ENCODE measurements at regions not wholly inside any gene's neighbourhood (a gene's known extent, or its start where the extent isn't known, plus 50 kb on each side); places are given as distances from the start of the nearest gene placed in this dataset.

DNA sequence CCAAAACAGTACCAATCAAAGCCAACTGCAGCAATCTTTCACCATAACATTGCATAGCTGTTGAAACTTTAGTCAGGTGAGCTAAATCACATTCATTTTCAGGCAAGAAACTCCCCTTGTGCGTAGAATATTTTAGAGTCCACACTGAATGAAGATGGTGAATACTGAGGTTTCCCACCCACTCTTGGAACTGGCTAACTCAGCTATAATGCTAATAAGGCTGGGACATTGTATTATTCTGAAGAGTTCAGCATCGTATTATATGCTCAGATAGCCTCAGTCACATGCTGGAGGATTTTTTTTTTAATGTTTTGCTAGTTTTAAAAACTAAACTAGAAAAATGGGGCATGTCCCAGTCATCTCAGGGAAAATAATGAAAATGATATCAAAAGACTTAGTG, 352.3 kb upstream of the FMN2 start:
- DNase-seq, result no peak

DNA sequence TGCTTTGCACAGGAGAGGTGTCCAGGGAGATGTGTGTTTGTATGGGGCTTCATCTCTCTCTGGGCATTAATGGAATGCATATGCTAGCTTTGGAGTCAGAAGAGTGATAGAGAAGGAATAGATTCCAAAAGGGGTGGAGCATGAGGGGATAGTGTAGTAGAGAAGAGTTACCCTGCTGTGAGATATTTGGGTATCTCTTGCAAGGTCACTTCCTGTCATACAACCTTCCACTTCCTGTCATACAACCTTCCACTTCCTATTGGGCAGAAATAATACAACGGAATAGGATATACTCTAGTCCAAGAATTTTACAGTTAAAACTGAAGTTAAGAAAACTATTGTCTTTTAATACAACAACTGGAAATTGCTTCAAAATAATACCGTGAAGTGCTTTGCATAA, 351.8 kb upstream of the FMN2 start:
- DNase-seq, result no peak

DNA sequence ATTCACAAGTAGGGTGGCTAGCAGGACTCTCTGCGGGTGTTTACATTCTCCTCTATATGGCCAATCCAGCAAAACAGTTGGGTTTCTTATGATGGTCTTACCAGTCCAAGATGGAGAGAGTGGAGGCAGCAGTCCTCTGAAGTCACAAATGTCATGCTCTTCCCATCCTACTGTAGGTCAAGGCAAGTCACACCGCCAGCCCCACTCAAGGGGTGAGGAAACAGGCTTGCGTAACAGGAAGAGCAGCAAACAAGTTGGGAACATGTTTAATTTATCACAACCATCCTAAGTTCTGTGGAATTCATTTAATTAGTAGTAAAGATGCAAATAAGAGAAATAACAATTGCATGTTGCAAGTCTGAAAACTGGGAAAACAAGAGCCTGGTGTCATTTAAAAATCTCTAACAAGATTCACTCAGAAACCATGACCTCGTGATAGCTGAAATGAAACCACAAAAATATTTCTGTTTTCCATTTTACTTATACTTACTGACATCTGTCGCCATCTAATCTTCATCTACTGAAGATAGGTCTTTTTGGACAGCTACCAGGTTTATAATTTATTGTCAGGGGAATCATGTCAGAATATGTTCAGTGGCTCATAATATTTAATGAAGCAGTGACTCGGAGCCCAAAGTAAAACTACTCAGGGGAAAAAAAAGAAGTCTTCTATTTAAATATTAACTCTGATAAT, 349.1 kb upstream of the FMN2 start:
- no peak for DNase-seq

DNA sequence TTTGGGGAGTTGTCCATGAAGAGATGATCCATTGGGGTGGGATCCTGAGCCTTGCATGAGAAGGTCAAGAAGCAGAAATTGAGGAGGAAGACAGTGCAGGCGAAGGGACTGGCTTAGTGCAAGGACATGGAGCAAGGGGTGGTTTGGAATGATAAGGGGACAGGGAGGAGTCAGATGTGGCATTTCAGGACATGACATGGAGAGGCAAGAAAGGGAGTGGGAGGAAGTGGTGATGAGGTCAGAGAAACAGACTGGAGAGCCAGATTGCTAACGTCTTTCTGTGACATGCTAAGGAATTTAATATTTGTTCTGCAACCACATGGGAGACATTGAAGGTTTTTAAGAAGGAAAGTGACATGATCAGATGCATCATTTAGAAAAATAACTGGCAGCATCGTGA, 346.8 kb upstream of the FMN2 start:
- DNase-seq, result no peak

DNA sequence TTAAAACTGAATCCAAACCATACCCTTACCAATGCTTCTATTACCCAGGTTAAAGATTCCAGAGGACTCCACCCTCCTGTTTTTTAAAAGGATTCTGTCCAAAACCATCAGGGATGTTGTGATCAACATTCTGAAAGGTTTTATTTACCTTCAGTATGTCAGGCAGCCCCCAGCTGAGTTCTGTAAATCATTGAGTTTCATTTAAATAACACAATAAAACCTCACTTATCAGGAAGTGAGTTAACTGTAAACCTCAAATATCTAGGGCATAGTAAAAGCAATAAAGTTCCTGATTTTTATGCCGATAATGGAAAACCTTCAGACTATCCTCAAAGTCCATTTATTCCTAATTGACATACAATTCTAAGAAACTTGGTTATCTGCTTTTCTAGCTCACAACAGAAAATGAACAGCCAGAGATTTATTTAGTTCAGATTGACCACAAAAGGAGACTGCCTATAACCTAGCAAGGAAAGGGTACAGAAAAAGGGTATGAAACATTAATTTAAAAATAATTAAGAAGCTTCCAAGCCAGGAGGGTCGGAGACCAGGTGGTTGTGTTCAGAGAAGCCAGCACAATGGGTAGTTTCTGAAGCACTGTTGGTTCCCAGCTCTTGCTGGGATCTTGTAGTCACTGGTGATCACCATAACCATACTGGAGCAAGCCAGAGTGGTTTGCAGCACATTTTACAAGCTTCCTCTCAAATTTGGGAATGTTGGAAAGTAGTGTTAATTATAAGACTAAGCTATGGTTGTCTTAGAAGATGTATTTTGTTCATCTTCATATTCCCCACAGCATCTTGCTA, 336.4 kb upstream of the FMN2 start:
- DNase-seq, result no peak

- no peak for DNase-seq
These were observed 334.0 kb upstream of the FMN2 start for GRCh38 chr1:239757716-239758115.

DNA sequence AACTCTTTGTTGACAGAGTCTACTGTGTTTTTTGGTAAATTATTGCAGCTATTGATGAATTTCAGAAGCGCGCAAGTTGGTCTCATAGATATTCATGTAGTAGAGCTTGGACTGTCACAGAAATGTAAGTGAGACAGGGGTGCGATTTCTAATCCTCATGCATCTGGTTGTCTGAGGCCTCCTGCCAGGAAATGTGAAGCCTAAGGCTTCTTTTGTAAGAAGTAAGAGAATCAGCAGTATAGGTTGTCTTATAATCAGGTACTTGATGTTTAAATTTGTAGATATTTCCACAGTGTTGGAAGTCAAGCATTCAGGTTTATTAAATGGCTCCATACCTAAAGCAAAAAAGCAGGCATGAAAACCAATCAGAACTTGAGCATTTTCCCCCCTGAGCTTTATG, 332.9 kb upstream of the FMN2 start:
- no peak for DNase-seq

DNA sequence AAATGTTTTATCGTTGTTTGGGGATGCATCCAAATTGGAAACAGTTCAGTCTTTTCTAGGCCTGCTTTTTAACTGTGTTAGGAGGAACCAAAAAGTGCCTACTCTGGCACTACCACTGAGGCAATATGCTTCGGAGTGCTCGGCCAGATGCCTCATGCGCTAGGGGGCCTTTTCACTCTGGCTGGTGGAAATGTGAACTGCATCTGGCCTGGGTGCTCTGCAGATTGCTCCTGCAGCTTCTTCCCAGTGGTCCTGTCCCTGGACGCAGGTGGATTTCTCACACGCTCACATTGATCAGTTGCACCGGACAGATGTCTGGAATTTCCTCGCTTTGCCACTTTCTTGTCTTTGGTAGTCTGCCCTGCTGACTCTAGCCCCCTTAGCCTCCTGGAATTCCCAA, 330.2 kb upstream of the FMN2 start:
- no peak for DNase-seq

- DNase-seq, result no peak
These were observed 327.8 kb upstream of the FMN2 start for GRCh38 chr1:239763850-239764249.

- no peak for DNase-seq
These were observed 327.1 kb upstream of the FMN2 start for GRCh38 chr1:239764546-239764945.

- no peak for DNase-seq
These were observed 326.5 kb upstream of the FMN2 start for GRCh38 chr1:239765163-239765562.

- DNase-seq, result no peak
These were observed 320.1 kb upstream of the FMN2 start for GRCh38 chr1:239771550-239771949.

- DNase-seq, result no peak
These were observed 319.2 kb upstream of the FMN2 start for GRCh38 chr1:239772446-239772845.

DNA sequence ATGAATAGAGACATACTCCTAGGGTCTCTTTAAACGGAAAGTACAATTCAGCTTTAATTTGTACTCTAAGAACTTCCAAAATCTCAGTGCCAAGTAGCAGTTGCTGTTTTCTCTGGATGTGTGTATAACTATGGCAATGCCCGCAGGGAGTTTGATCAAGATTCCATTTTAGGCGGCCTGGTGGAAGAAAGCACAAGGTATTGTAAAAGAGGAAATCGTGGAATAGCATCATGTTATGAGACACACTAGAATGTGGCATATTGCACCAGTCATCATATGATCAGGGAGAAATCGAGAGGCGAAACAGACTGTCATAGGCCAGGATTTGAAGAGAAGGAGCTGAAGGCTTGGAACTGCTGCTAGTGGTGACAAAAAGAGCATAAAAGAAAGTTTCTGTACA, 316.2 kb upstream of the FMN2 start:
- no peak for DNase-seq

GRCh38 chr1:239778208-239778813, 313.4 kb upstream of the FMN2 start:
- no peak for DNase-seq

DNA sequence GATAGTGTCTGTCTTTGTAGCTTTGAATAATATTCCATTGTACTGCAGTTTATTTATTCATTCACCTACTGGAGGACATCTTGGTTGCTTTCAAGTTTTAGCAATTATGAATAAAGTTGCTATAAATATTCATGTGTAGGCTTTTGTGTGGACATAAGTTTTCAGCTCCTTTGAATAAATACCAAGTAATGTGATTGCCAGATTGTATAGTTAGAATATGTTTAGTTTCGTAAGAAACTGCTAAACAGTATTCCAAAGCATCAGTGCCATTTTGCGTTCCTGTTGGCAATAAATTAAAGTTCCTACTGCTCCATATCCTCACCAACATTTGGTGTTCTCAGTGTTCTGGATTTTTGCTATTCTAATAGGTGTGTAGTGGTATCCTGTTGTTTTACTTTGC, 311.7 kb upstream of the FMN2 start:
- no peak for DNase-seq

- no peak for DNase-seq
These were observed 306.8 kb upstream of the FMN2 start for GRCh38 chr1:239784896-239785295.

- DNase-seq, result no peak
These were observed 306.1 kb upstream of the FMN2 start for GRCh38 chr1:239785576-239785975.

- DNase-seq, result no peak
These were observed 305.2 kb upstream of the FMN2 start for GRCh38 chr1:239786464-239786863.

GRCh38 chr1:239792157-239792556, 299.5 kb upstream of the FMN2 start:
- no peak for DNase-seq

DNA sequence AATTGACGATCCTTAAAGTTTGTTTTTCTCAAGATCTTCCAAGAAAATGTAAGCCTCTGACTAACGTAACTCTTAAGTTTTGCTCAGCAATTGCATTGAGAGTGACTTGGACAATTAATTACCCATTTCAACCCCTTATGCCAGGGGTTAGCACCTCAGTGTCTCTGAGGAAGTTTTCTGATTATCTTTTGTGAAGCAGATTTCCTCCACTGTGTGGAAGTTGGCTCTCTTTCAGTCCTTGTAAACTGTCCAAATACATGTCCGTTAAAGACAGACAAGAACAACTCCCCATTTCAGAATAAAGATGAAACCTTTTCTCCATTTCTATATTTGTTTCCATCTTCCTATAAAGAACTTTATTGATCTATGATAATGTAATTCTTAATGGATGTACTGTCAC, 296.4 kb upstream of the FMN2 start:
- DNase-seq, result no peak

GRCh38 chr1:239799617-239800016, 292.1 kb upstream of the FMN2 start:
- no peak for DNase-seq

DNA sequence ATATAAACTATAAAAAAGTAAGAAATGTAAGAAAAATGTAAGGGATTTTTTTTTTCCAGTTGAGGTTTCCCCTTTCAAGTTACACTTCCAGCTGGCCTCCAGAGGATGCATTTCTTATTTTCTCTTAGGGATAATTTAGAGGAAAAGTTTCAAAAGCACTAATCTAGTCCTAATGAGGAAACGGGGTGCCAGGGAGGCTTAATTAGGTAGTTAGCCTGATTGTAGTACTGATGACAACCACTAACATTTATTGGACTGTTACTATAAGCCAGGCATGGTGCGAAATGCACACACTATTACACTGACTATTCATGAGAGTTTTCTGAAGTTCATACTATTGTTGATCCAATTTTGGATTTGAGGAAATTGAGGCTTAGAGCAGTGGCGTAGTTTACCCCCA, 290.8 kb upstream of the FMN2 start:
- DNase-seq, result no peak

GRCh38 chr1:239802275-239802674, 289.4 kb upstream of the FMN2 start:
- no peak for DNase-seq
